Hepatocyte (in vitro differentiated cells): ENCODE measurements at regions not wholly inside any gene's neighbourhood (a gene's known extent, or its start where the extent isn't known, plus 50 kb on each side); places are given as distances from the start of the nearest gene placed in this dataset.

Experiments used
- DNase-seq: peaks from one replicate; pipeline ENCODE4 v3.0.0-alpha.2; 2016; ENCODE audit warnings: low spot score
- H2AFZ ChIP-seq: fragments of 200-600 bp; sonication (generic); 2 replicates; pipeline ENCODE4 v1.6.0; 2016; ENCODE audit warnings: antibody characterized with exemption, mild to moderate bottlenecking
- H3K27ac ChIP-seq: fragments of 200-600 bp; sonication (generic); 2 replicates; pipeline ENCODE4 v1.5.1; 2016; ENCODE audit warnings: mild to moderate bottlenecking
- H3K27me3 ChIP-seq: fragments of 200-600 bp; sonication (generic); 2 replicates; pipeline ENCODE4 v1.6.1; 2016
- H3K36me3 ChIP-seq: fragments of 200-600 bp; sonication (generic); replicated peaks from 2 replicates; pipeline ENCODE4 v1.5.1; 2016; ENCODE audit warnings: low read depth; ENCODE audit not compliant: insufficient read depth
- H3K4me1 ChIP-seq: fragments of 200-600 bp; sonication (generic); 2 replicates; pipeline ENCODE4 v1.5.1; 2016; ENCODE audit warnings: mild to moderate bottlenecking, moderate library complexity; ENCODE audit not compliant: insufficient read depth
- H3K4me2 ChIP-seq: fragments of 200-600 bp; sonication (generic); 2 replicates; pipeline ENCODE4 v1.6.0; 2016
- H3K4me3 ChIP-seq: fragments of 200-600 bp; sonication (generic); 2 replicates; pipeline ENCODE4 v1.5.1; 2016; ENCODE audit warnings: mild to moderate bottlenecking
- H3K79me2 ChIP-seq: fragments of 200-600 bp; sonication (generic); 2 replicates; pipeline ENCODE4 v1.6.0; 2017; ENCODE audit warnings: mild to moderate bottlenecking
- H3K9me2 ChIP-seq: fragments of 200-600 bp; sonication (generic); replicated peaks from 2 replicates; pipeline ENCODE4 v1.6.0; 2017; ENCODE audit warnings: mild to moderate bottlenecking; ENCODE audit not compliant: insufficient read depth
- H3K9me3 ChIP-seq: fragments of 200-600 bp; sonication (generic); 2 replicates; pipeline ENCODE4 v1.5.1; 2016; ENCODE audit warnings: low read depth, mild to moderate bottlenecking
- H4K20me1 ChIP-seq: fragments of 200-600 bp; sonication (generic); 2 replicates; pipeline ENCODE4 v1.6.0; 2016; ENCODE audit warnings: mild to moderate bottlenecking; ENCODE audit not compliant: insufficient read depth, poor library complexity, severe bottlenecking
- EZH2 ChIP-seq: fragments of 200-600 bp; sonication (generic); IDR thresholded peaks from 2 replicates; pipeline ENCODE4 v1.6.1; 2016; ENCODE audit warnings: antibody characterized with exemption, mild to moderate bottlenecking, borderline replicate concordance
- EZH2phosphoT487 ChIP-seq: fragments of 200-600 bp; sonication (generic); IDR thresholded peaks from one replicate; pipeline ENCODE4 v1.6.1; 2018; ENCODE audit warnings: antibody characterized with exemption, mild to moderate bottlenecking, low read depth, moderate library complexity; ENCODE audit not compliant: unreplicated experiment, severe bottlenecking
- WGBS: methylation state at CpG from one replicate; pipeline ENCODE4 v1.1.6; 2016; ENCODE audit warnings: low lambda C conversion rate; ENCODE audit errors: missing lambda C conversion rate; 5-methylcytosine and 5-hydroxymethylcytosine counted together
- TF ChIP-seq, protein P1 (sequence below): fragments of 200-600 bp; sonication (generic); IDR thresholded peaks from 2 replicates; pipeline ENCODE4 v1.5.1; 2016; ENCODE audit warnings: antibody characterized with exemption, mild to moderate bottlenecking; ENCODE audit not compliant: poor library complexity

DNA sequence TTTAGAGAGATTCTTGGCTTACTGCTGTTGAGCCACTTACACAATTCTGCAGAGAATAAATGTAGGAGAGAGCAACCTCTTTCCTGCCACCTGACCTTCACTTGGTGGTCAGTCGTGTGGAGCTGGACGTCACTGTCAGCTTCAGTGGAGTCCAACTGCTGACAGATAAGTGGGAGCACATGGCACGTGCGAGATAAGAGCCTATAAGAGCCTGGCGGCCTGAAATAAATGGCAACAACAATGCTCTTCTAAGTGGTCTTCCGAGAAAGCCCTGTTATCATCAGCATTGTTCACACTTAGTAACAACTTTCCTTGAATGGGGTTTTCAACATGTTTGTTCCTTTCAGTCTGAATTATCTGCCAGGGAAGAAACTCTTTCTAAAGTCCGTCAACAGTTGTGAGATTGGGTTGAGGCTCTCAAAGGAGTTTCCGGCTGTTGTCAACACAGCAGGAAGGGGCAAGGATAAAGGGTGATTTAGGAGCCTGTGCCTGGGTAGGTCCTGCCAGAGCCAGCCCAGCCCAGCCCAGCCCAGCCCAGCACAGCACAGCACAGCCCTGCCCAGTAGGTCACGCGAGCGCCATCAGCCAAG lies 57.2 kb upstream of the RUNX1 start:
- Histone ChIP-seq H3K4me1 (no peaks in the 10 kb centered on the region), H3K27ac (no peak overlapping the region), H3K9me3 (no peaks in the 10 kb centered on the region), H3K36me3 (no peaks in the 10 kb centered on the region), H3K4me2 (no peak overlapping the region), H3K4me3 (no peak overlapping the region), H3K27me3 (no peaks in the 10 kb centered on the region), H4K20me1 (no peaks in the 10 kb centered on the region), H3K79me2 (no peaks in the 10 kb centered on the region), H3K9me2 (no peaks in the 10 kb centered on the region), H2AFZ (no peak overlapping the region)
- no peak for DNase-seq
- TF ChIP-seq EZH2 (no peak), EZH2phosphoT487 (no peak)
- TF ChIP-seq, protein P1, sequence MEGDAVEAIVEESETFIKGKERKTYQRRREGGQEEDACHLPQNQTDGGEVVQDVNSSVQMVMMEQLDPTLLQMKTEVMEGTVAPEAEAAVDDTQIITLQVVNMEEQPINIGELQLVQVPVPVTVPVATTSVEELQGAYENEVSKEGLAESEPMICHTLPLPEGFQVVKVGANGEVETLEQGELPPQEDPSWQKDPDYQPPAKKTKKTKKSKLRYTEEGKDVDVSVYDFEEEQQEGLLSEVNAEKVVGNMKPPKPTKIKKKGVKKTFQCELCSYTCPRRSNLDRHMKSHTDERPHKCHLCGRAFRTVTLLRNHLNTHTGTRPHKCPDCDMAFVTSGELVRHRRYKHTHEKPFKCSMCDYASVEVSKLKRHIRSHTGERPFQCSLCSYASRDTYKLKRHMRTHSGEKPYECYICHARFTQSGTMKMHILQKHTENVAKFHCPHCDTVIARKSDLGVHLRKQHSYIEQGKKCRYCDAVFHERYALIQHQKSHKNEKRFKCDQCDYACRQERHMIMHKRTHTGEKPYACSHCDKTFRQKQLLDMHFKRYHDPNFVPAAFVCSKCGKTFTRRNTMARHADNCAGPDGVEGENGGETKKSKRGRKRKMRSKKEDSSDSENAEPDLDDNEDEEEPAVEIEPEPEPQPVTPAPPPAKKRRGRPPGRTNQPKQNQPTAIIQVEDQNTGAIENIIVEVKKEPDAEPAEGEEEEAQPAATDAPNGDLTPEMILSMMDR = no peak
- WGBS = 58% methylated on average over 11 of the region's 11 CpGs

DNA sequence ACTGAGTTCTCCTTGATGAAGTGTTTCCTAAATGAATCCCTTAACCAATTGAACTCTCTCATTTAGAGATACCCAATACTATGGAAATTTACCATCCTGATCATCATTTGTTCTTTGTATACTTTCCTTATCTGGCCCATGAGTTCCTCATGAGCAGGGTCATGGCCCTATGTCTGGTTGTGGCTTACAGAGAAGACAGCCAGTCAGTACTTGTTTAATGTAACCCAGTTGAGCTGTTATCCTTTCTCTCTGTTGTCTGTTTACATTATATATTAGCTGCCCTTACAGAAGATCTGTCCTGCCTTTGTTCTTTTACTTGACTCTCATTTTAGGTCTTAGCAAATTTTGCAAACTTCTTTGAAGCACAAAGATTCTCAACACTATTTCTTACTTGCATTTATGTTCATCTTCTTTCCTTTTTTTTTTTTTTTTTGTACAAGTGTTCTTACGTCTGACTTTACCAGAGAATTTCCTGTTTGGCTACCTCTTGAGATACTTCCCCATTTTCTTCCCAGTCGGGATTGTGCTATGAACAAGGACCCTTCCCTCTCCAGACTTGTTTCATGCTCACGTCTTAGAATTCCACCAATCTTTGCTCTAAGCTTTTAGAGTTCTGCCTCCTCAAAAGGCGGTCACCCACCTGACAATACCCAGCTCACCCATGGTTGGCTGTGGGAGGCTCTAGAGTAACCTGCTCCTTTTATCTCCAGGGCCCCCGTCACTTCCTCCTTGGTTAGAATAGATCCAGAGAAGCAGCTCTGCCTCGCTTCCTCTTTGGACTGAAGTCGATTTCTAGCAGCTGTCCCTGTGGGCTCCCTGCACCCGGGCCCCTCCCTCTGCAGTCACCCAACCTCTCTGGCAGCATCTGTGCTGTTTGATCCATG lies 53.6 kb upstream of the RUNX1 start:
- TF ChIP-seq EZH2 (no peak), EZH2phosphoT487 (no peak)
- TF ChIP-seq, protein P1 = no peak
- Histone ChIP-seq H3K27ac (no peak overlapping the region), H2AFZ (no peak overlapping the region), H3K79me2 (no peaks in the 10 kb centered on the region), H3K36me3 (no peaks in the 10 kb centered on the region), H3K27me3 (no peaks in the 10 kb centered on the region), H3K9me2 (no peaks in the 10 kb centered on the region), H3K9me3 (no peaks in the 10 kb centered on the region), H3K4me3 (no peak overlapping the region), H4K20me1 (no peaks in the 10 kb centered on the region), H3K4me1 (no peaks in the 10 kb centered on the region), H3K4me2 (no peak overlapping the region)
- WGBS = 60% methylated on average over 8 of the region's 8 CpGs
- DNase-seq = no peak

DNA sequence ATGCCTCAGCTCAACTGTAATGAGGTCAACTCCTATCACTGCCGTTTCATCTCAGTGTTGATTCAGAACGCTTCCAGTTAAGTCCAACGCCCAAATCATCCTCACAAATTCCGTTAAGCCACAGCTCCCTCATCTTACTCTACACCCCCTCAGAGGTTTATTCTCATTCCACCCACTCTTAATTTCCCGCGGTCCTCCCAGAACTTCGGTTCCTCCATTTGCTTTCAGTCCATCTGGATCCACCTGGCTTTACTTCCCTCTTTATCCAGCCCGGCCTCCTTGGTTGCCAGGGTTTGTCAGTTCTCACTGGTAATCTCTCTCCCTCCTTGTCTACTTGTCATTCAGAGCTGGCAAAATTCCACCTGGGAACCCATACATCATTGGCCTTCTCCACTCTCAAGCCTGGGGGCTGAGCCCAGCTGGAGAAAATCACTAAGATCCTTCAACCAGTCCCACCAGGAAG lies 51.3 kb upstream of the RUNX1 start:
- Histone ChIP-seq H4K20me1 (no peaks in the 10 kb centered on the region), H3K27me3 (no peaks in the 10 kb centered on the region), H3K9me3 (no peaks in the 10 kb centered on the region), H3K4me1 (no peaks in the 10 kb centered on the region), H2AFZ (no peak overlapping the region), H3K4me2 (no peak overlapping the region), H3K9me2 (no peaks in the 10 kb centered on the region), H3K27ac (no peak overlapping the region), H3K36me3 (no peaks in the 10 kb centered on the region), H3K79me2 (no peaks in the 10 kb centered on the region), H3K4me3 (no peak overlapping the region)
- TF ChIP-seq EZH2phosphoT487 (no peak), EZH2 (no peak)
- TF ChIP-seq, protein P1 = no peak
- WGBS = 93% methylated on average over 8 of the region's 8 CpGs
- no peak for DNase-seq
